Islet precursor cell (in vitro differentiated cells): ENCODE measurements at regions not wholly inside any gene's neighbourhood (a gene's known extent, or its start where the extent isn't known, plus 50 kb on each side); places are given as distances from the start of the nearest gene placed in this dataset.

Experiments
- DNase-seq: peaks from one replicate; pipeline ENCODE4 v3.0.0-alpha.2; 2018

DNA sequence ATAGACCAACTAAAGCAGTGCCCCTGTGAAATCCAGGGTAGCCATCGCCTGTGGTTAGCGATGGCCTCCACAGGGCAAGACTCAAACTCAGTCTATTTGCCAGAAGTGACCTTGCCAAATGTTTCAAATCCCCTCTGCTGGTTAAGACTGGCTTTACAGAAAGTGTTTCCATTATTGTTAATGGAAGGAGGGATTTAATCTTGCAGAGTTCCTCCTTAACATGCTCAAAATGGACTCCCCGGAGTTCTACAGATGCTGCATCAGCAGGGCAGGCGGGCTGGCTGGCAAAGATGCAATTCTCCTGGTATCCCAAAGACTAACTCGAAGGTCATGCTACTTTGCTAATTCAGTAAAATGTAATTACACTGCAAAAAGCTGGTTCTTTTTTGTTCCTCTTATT is 313.0 kb upstream of the SLC7A11 start:
- DNase-seq, result no peak

DNA sequence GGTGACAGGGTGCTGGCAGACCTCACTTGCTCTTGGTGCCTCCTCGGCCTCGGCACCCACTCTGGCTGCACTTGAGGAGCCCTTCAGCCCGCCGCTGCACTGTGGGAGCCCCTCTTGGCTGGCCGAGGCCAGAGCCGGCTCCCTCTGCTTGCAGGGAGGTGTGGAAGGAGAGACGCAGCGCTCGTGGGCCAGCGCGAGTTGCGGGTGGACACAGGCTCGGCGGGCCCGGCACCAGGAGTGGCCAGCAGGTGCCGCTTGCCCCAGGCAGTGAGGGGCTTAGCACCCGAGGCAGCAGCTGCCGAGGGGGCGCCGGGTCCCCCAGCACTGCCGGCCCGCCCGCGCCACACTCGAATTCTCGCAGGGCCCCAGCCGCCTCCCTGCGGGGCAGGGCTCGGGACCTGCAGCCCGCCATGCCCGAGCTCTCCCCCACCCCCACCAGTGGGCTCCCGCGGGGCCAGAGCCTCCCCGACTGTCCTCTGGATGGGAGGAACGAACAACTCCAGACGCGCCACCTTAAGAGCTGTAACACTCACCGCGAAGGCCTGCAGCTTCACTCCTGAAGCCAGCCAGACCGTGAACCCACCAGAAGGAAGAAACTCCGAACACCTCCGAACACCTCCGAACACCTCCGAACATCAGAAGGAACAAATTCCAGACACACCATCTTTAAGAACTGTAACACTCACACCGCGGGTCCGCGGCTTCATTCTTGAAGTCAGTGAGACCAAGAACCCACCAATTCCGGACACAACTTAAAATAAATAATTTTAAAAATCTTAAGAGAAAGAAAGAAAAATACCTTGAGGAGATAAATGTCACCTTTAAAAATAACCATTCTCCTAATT is 311.1 kb upstream of the SLC7A11 start:
- DNase-seq, result no peak

DNA sequence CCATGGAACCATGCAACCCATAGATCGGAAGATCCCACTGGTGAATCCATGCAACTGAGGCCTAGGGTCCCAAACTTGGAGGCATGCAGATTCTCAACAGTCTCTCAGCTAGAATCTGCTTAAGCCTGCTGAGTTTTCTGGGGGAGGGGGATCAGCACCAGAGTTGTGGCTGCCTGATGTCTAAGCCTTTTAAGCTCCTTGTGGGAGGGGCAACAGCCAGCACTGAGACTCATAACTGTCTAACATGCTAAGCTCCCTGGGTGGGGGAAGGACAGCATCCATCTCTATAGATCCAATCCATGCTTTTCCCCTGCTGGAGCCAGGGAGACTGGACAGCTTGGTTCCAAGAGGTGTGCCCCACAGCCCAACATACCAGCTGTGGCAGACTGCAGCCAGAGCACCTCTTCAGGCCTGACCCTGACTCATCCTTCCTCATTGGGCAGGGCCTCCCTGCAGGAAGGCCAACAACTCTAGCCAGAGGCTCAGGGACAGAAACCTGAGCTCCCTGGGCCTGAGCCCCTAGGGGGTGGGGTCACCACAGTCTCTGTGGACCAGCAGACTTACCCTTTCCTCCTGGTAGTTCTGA is 300.1 kb upstream of the SLC7A11 start:
- peak; percentile 77 for DNase-seq

DNA sequence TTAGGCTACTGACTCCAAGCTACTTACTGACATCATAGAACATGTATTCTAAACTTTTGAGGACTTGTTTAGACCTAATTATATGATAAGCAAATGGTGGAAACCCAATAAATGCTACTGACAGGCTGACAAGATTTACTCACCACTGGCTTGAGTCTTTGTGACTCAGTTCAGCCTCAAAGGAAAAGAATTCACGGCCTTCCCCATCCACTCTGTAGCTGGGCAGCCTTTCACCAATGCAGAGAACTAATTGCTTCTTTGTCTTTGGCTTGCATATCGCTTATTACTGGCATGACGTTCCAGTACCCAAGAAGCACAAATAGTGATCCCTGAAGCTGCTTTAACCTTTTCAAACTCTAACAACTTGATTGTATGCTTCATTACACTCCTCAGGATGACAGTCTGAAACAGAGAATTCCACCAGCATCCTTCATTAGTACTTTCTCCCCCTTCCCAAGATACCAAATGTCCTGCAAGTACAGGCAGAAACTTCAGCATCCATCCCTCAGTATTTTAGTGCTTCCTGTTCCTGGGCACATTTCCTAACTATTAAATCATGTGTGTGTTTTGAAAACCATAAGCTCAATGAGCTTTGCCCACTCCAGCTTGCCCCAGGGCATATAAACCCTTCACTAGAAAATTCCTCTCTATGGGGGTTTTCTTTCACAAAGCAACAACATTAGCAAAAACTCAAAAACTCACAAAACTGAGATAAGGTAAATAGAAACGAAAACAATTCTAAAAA is 298.1 kb upstream of the SLC7A11 start:
- DNase-seq, result no peak

DNA sequence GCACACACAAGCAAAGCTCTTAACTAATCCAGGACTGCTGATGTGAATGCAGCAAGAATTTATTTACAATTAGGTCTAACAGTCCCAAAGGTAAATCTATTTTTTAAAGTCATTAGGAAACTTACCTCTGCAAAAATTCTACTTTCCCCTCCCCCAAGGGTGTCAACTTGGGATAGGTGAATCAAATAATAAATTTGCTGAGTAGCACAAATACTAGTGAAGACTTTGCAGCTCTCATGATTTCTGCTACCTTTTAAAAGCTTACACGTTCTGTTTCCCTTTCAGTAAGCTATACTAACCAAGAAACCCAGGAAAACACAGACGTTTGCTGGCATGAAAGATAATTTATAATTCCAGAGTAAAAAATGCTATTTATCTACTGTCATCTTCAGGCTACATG is 296.6 kb upstream of the SLC7A11 start:
- no peak for DNase-seq

DNA sequence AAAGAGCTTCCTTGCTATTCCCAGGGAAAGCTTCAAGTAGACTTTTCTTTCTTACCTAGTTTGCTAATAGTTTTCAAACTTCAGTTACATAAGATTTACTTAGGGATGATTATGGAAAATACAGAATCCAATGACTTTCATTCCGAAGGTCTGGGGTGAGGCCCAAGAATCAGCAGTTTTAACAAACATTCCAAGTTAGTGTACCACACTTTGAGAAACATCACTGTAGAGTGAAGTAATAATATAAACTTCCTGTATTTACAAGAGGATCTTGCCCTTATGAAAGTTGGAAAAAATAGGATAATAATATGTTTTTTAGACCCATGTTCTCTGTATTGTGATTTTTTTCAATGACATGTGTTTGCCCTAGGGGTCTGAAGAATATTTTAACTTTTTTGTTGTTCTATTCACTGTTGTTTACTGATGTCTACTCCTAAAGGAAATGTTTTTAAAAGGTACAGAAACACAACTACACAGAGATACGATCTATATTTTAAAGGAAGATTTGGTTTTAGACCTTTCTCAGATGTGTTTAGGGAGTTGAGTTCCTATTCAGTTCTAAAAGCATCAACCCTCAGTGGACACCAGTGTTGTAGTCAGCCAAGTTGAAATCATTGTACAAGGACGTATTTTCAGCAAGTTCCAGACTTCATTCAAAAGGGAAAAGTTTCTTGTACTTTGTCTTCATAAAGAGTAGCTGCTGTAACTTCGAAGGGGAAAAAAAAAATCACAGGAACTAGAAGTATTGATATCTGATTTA is 295.8 kb upstream of the SLC7A11 start:
- DNase-seq, result no peak

DNA sequence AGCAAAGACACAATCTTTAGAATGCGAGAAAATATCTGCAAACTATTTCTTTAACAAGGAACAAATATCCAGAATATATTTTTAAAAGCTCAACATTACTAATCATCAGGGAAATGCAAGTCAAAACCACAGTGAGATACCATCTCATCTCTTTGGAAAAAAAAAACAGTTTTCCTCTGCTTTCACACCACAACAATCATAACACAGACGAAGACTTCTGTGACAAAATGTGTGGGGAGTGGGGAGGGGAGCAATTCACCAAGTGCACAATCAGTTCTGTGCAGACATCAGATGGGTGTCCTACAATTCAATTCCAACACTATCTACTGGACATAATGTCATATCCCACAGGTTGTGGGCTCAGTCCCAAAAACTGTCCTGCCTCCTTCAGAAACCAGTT is 293.2 kb upstream of the SLC7A11 start:
- DNase-seq, result no peak

DNA sequence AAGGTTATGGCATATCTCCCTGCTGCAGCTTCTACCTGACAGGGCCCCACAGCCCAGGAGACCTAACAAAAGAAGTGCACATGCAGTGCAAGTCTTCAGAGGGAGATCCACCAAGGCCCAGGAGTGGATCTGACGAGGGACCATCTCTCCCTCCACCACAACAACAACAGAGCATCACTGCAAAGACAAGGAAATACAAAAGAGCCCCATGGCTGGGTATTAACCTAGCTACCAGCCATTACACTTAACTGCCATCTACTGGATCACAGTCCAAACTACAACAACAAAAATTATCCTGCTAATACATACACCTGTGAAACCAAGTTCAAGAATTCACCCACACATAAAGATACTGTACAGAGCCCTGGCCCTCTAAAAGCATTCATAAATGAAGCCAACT is 280.2 kb upstream of the SLC7A11 start:
- DNase-seq, result no peak

DNA sequence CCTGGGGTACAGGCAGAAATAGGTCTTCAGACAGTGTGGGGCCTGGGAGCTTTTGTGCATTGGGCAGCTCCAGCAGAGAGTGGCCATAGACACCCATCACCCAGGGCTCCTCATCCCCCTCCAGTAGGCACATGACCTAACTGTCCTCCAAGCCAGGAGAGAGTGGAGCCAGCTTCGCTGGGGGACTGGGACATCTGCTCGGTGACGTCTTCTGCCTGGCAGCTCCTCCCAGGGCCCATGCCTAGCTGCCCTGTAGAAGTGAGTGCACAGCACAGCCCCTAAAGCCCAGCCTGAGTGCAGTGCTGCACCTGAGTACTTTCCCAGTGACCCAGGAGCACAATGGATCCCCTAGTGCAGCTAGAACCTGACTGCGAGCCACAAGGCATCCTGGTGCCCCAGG is 279.7 kb upstream of the SLC7A11 start:
- DNase-seq, result no peak

DNA sequence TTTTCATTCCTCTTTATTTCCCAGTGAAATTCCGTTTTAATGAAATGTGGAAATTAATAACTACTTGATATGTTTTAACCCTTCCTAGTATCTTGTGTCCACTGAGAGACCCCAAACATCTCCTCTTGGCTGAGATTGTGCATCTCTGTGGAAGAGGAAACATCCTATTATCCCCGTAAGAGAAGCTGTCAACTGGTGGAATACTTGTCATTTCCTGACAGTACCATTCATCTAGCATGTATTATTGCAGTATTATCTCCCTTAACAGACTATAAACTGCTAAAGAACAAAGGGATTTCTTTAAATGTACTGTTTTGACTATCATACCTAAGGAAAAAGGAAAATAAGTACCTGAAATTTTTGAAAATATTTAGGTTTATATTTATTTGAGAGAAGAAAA is 277.3 kb upstream of the SLC7A11 start:
- DNase-seq, result no peak

DNA sequence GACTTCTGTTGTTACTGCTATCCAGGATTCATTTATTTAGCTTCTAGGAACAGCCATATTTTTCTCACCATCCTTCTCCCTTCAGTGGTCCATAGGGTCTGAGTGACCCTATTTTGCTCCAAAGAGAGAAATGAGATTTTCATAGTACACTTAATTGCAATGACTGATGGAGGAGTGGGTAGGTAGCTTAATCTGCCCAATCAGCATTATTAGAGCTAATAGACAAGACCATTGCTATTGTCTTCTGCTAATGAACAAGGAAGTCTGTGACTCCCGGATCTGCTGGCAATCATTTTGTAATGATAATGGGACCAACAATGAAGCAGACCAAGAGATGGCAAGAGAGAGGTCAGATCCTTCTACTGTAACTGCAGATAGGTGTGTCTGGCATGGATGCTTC is 271.4 kb upstream of the SLC7A11 start:
- DNase-seq, result no peak

DNA sequence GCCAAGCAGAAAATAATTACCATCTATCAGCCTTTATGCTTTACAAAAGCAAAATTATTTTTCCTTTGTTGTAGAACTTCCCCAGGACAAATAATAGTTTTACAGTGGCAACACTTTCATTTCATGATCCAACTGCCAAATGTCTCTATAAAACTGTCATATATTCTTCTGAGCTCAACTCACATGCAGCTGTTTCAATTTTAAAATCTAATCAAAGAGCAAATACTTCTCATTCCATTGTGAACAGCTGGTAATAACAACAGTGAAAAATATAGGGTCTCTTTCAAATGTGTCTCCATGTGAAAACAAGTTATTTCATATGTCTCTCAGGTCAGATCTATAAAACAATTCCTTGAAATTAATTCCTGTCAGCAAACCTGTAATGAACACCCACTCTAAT is 270.6 kb upstream of the SLC7A11 start:
- no peak for DNase-seq

DNA sequence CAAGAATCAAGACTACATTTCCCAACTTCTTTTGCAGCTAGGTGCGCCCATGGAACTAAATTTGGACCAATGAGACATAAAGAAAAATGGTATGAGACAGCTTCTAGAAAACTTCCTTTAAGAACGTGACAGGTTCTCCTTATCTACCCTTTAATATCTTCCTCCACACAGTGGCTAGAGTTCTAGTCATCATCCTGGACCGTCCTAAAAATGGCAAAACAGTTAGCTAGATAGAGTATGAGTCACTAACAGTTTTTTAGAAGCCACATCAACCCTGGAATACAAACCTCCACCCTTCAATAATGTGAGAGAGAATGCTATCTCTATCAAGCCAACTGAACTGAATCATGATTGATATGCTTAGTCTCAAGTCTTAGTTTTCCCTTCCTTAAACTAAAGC is 267.9 kb upstream of the SLC7A11 start:
- no peak for DNase-seq

DNA sequence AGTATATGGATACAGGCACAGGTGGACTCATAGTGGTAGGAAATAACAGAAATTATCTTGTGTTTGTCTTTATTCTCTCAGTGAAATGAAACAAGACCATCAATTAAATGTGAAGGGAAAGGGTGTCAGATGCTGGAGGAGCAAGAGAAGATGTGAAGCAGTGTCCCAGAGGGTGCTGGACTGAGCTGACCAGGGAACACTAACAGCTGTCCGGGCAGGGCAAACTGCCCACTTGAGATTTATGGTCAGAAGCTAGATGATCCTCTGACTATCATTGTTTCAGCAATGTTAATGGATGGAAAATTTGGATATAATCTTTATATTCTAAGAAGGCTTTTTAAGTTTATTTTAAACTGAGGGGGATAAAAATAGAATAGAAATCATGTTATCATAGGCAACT is 267.2 kb upstream of the SLC7A11 start:
- no peak for DNase-seq

DNA sequence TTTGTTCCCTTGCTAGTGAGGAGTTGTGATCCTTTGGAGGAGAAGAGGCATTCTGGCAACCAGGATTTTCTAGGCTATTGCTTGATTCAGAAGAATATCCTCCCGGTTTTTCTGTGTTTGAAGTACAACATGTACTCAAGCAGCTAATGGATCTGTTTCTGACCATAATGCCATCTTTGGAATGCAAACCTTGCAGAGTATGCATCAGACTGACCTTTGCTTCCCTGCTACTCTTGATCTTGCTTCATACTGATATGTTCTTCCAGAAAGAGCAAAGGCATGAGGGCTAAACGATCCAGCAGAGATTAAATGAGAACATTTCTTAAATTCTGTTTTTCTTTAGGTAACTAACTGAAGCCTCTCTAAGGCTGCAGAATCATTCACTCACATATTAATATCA is 265.4 kb upstream of the SLC7A11 start:
- no peak for DNase-seq

DNA sequence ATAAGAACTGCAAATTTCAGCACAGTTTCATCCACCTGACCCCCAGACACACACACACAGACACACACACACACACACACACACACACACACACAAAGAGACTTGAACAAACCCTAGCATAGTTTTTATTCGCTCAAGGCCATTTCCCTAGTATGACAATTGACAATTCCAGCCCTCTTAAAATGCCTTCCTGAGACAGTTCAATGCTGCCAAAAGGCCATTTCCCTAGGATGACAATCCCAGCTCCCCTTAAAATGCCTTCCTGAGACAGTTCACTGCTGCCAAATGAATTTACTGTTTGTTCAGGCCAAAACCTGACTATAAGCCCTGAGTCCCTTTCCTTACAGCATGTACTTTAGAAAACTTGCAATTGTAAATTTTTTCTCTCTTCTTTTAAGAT is 259.5 kb upstream of the SLC7A11 start:
- no peak for DNase-seq

DNA sequence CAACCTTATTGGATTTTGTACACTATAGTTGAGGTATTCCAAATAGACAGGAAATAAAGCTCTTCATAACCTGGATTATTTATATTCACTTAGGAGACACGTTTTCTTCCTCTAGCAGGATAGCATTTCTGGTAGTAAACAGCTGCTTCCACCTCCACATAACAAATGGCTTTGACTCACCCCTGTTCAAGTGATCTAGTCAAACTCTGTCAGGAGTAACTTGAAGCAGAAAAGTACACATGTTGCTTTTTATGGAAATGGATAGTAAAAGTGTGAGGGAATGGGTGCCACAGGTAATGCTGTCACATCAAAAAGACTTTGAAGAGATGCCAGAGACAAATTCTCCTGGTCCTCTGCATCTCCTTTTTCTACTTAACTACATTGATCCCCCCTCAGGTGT is 258.7 kb upstream of the SLC7A11 start:
- no peak for DNase-seq

DNA sequence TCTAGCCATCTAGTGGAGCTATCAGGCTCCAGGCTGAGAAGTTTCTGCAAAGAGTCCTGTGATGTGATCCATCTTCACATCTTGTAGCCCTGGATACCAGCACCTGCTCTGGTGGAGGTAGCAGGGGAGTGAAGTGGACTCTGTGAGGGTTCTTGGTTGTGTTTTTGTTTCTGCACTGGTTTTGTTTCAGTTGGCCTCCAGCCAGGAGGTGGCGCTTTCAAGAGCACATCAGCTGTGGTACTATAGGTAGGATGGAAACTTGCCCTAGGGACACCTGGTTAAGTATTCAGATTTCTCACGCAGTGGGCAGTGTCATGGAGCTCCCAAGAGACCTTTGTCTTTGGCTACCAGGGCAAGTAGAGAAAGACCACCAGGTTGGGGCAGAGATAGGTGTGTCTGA is 257.5 kb upstream of the SLC7A11 start:
- no peak for DNase-seq

DNA sequence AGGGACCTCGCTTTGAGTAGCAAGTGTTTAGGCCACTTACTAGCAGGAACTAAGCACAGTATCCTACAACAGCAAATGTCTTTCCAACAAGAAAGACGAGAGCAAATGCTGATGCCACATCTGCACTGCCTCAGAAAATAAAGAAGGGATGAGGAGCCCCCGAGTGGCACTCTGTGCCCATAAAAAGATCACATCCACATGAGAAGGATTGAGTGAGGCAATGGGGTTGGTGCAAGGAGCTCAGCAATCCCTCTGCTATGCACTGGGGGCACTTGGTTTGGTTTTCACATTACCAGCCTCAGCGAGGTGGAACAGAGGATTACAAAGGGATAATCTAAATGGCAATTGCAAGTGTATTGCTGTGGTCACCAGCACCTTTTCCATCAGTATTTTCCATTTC is 252.8 kb upstream of the SLC7A11 start:
- DNase-seq, result peak; percentile 57

DNA sequence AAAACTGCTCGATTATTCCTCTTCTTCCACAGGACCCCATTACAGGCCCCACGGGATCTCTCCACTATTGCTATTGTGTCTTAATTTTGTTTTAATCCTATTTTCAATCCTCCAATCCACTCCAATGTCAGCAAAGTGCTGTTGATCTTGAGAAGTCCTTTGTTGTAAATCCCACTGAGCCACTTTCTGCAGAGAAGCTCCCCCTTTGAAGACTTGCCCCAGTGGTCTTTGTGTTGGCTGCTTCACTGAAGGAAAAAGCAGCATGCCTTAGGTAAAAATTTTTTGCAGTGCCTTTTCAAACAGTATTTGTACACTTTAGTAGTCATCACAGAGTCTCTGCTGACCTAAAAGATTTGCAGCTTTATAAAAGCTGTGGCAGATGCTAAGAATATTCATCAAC is 252.0 kb upstream of the SLC7A11 start:
- DNase-seq, result no peak

DNA sequence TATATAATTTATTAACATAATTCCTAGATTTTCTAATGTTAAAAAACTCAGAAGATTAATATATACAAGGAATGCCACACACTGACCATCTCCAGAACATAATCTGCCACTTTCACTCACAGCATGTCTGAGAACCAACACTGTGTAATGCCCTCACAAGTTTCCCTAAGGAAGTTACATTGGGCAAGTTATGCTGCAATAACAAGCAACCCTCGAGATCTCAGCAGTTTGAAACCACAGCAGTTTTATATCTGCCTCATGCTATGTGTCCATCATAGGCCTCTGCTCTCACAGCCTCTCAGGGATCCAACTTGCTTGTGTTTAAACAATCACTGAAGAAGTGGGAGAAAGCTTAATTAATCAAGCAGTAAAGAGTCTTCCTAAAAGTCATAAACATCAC is 250.0 kb upstream of the SLC7A11 start:
- DNase-seq, result no peak

DNA sequence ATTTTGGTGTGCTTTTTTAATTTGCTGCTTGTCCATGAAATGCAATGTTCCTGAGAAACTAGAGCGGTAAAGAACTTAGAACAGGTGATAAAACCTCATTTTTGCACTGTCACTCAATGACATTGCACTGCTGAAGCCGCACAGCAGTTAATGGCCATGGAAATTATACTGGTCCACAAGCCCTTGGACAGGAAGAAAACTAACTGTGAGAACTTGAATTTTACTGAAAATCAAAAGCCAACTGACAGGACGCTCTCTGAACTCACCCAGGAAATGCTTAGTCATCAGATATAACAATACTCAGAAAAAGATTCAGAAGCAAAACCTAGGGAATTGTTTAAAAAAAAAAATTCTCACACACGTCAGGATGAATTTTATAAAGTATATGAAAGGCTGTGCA is 246.4 kb upstream of the SLC7A11 start:
- DNase-seq, result no peak

DNA sequence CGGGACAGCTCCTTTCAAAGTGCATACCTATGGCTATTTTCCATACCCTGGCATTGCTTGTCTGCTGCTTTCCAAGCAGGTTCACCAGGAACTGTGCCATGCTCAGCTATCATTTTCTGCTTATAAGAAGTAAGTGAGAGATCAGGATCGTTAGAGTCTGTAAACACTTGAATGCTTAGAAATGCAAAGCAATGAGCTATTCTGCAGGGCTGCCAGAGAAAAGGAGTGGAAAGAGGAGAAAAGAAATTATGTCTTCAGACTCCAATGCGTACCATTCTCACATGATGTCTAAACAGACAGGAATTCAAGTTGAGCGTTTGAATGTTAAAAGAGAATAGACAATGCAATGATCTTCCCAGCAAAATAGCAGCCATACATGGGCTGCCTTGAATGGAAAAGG is 245.5 kb upstream of the SLC7A11 start:
- no peak for DNase-seq

DNA sequence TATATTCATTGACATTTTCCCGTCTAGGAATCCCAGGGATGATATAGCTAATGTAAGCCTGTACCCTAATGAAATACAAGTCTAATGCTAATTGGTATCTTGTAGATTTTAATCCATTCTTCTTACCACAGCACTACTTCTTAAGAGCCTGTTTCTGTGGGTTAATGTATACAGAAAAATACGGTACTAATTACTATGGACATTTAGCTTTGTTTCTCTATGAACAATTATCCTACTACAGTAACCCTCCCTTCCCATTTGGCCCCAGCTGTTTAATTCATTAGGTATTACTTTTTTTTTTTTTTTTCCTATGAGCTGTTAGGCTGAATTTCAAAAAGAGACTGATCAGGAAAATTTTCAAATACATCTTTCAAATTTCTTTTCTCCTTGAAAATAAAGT is 245.1 kb upstream of the SLC7A11 start:
- no peak for DNase-seq
